Endodermal cell (in vitro differentiated cells): ENCODE measurements at regions not wholly inside any gene's neighbourhood (a gene's known extent, or its start where the extent isn't known, plus 50 kb on each side); places are given as distances from the start of the nearest gene placed in this dataset.

ENCODE experiments used
- DNase-seq: peaks from one replicate; pipeline ENCODE4 v3.0.0-alpha.2; 2017
- H3K27ac ChIP-seq: 2 replicates; pipeline ENCODE4 v1.5.1; 2013; ENCODE audit warnings: mild to moderate bottlenecking, low read depth, low read length, moderate library complexity
- H3K27me3 ChIP-seq: 2 replicates; pipeline ENCODE4 v1.6.1; 2013; ENCODE audit warnings: mild to moderate bottlenecking, low read length, moderate library complexity; ENCODE audit not compliant: insufficient read depth, control insufficient read depth, poor library complexity, severe bottlenecking
- H3K36me3 ChIP-seq: 2 replicates; pipeline ENCODE4 v1.7.0; 2013; ENCODE audit warnings: mild to moderate bottlenecking, low read length, moderate library complexity; ENCODE audit not compliant: control insufficient read depth, insufficient read depth
- H3K4me1 ChIP-seq: one replicate; pipeline ENCODE4 v1.7.0; 2013; ENCODE audit warnings: low read length; ENCODE audit not compliant: control insufficient read depth, insufficient read depth
- H3K4me3 ChIP-seq: 2 replicates; pipeline ENCODE4 v1.5.1; 2013; ENCODE audit warnings: mild to moderate bottlenecking, low read length, moderate library complexity
- H3K9ac ChIP-seq: 2 replicates; pipeline ENCODE4 v1.6.1; 2013; ENCODE audit warnings: mild to moderate bottlenecking, low read length, moderate library complexity; ENCODE audit not compliant: poor library complexity, severe bottlenecking; ENCODE audit errors: extremely low read depth
- H3K9me3 ChIP-seq: 2 replicates; pipeline ENCODE4 v1.6.1; 2013; ENCODE audit warnings: mild to moderate bottlenecking, low read length, moderate library complexity; ENCODE audit not compliant: control insufficient read depth
- H3K27ac Mint-ChIP-seq: 2 replicates; pipeline ENCODE4 v1.8.0; 2020; ENCODE audit warnings: mixed read lengths
- H3K27me3 Mint-ChIP-seq: 2 replicates; pipeline ENCODE4 v1.8.0; 2021; ENCODE audit warnings: mild to moderate bottlenecking, mixed read lengths; ENCODE audit not compliant: insufficient read depth
- H3K36me3 Mint-ChIP-seq: 2 replicates; pipeline ENCODE4 v1.8.0; 2020; ENCODE audit warnings: low read depth, mixed read lengths
- H3K4me1 Mint-ChIP-seq: 2 replicates; pipeline ENCODE4 v1.8.0; 2020; ENCODE audit warnings: mixed read lengths
- H3K4me3 Mint-ChIP-seq: 2 replicates; pipeline ENCODE4 v1.8.0; 2020; ENCODE audit warnings: mild to moderate bottlenecking, moderate library complexity, mixed read lengths
- H3K9me3 Mint-ChIP-seq: 2 replicates; pipeline ENCODE4 v1.8.0; 2020; ENCODE audit warnings: mild to moderate bottlenecking, mixed read lengths
- WGBS, 2 experiments: methylation state at CpG; one replicate each; pipeline versions ENCODE4 v1.1.5 to v1.1.7; 2013; ENCODE audit warnings: missing lambda C conversion rate in 2 of 2, mixed read lengths in 1 of 2; ENCODE audit not compliant: insufficient coverage in 1 of 2, insufficient read length in 1 of 2; 5-methylcytosine and 5-hydroxymethylcytosine counted together
- TF ChIP-seq, protein P1 (sequence below): fragments of 200-600 bp; sonication (generic); conservative IDR thresholded peaks from 2 replicates; pipeline ENCODE4 v1.5.0; 2021; ENCODE audit warnings: antibody characterized with exemption, mild to moderate bottlenecking

- H3K36me3 ChIP-seq: no peaks in the 10 kb centered on the region
- H3K27ac Mint-ChIP-seq: no peak overlapping the region
- TF ChIP-seq, protein P1, sequence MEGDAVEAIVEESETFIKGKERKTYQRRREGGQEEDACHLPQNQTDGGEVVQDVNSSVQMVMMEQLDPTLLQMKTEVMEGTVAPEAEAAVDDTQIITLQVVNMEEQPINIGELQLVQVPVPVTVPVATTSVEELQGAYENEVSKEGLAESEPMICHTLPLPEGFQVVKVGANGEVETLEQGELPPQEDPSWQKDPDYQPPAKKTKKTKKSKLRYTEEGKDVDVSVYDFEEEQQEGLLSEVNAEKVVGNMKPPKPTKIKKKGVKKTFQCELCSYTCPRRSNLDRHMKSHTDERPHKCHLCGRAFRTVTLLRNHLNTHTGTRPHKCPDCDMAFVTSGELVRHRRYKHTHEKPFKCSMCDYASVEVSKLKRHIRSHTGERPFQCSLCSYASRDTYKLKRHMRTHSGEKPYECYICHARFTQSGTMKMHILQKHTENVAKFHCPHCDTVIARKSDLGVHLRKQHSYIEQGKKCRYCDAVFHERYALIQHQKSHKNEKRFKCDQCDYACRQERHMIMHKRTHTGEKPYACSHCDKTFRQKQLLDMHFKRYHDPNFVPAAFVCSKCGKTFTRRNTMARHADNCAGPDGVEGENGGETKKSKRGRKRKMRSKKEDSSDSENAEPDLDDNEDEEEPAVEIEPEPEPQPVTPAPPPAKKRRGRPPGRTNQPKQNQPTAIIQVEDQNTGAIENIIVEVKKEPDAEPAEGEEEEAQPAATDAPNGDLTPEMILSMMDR: no peak
- H3K27me3 ChIP-seq: no peaks in the 10 kb centered on the region
- peaks cover 13% of the 10 kb centered on the region for H3K9me3 Mint-ChIP-seq
- WGBS, 2 experiments: 86% methylated on average over 1 of the region's 1 CpG; no CpG with 5 or more reads in 1 of the 2 experiments
- no peak overlapping the region for H3K9ac ChIP-seq
- H3K27me3 Mint-ChIP-seq: peaks cover 9% of the 10 kb centered on the region
- H3K4me1 ChIP-seq: no peaks in the 10 kb centered on the region
- DNase-seq: no peak
- no peak overlapping the region for H3K4me3 Mint-ChIP-seq
- no peaks in the 10 kb centered on the region for H3K4me1 Mint-ChIP-seq
- no peaks in the 10 kb centered on the region for H3K9me3 ChIP-seq
- H3K4me3 ChIP-seq: no peak overlapping the region
- H3K36me3 Mint-ChIP-seq: no peaks in the 10 kb centered on the region
- no peak overlapping the region for H3K27ac ChIP-seq
Observed at GRCh38 chr2:238669046-238669445, 178.8 kb upstream of the TWIST2 start.

GRCh38 chr2:238669581-238670080, 178.3 kb upstream of the TWIST2 start:
- Histone ChIP-seq H3K4me1 (no peaks in the 10 kb centered on the region), H3K9ac (no peak overlapping the region), H3K9me3 (no peaks in the 10 kb centered on the region), H3K27ac (no peak overlapping the region), H3K27me3 (no peaks in the 10 kb centered on the region), H3K36me3 (no peaks in the 10 kb centered on the region), H3K4me3 (no peak overlapping the region)
- no peaks in the 10 kb centered on the region for H3K4me1 Mint-ChIP-seq
- H3K9me3 Mint-ChIP-seq: peaks cover 16% of the 10 kb centered on the region
- H3K4me3 Mint-ChIP-seq: no peak overlapping the region
- no peaks in the 10 kb centered on the region for H3K36me3 Mint-ChIP-seq
- TF ChIP-seq, protein P1: no peak
- no peak overlapping the region for H3K27ac Mint-ChIP-seq
- no peak for DNase-seq
- H3K27me3 Mint-ChIP-seq: peaks cover 9% of the 10 kb centered on the region

GRCh38 chr2:238670111-238670585, 177.7 kb upstream of the TWIST2 start:
- no peaks in the 10 kb centered on the region for H3K36me3 ChIP-seq
- TF ChIP-seq, protein P1: no peak
- no peaks in the 10 kb centered on the region for H3K4me1 ChIP-seq
- no peak overlapping the region for H3K27ac ChIP-seq
- Mint-ChIP-seq H3K27me3 (peaks cover 9% of the 10 kb centered on the region), H3K4me3 (no peak overlapping the region), H3K9me3 (peaks cover 17% of the 10 kb centered on the region), H3K27ac (no peak overlapping the region), H3K36me3 (no peaks in the 10 kb centered on the region), H3K4me1 (no peaks in the 10 kb centered on the region)
- H3K27me3 ChIP-seq: no peaks in the 10 kb centered on the region
- H3K9ac ChIP-seq: no peak overlapping the region
- DNase-seq: no peak
- 68 to 78% methylated on average over 3 to 4 of the region's 4 CpGs for WGBS, 2 experiments
- no peaks in the 10 kb centered on the region for H3K9me3 ChIP-seq
- no peak overlapping the region for H3K4me3 ChIP-seq
